GM19099 (cell line): ENCODE measurements at regions not wholly inside any gene's neighbourhood (a gene's known extent, or its start where the extent isn't known, plus 50 kb on each side); places are given as distances from the start of the nearest gene placed in this dataset.

Experiments used
- POLR2A ChIP-seq: IDR thresholded peaks from 3 replicates; pipeline ENCODE4 v1.6.1; 2011; ENCODE audit warnings: low read depth; ENCODE audit not compliant: insufficient read length; ENCODE audit errors: extremely low read depth

- no peak for TF ChIP-seq POLR2A
Observed at GRCh38 chr6:26260725-26261490, 104.1 kb upstream of the BTN3A2 start.

- no peak for TF ChIP-seq POLR2A
Observed at GRCh38 chr6:26264547-26264946, 100.5 kb upstream of the BTN3A2 start.

- TF ChIP-seq POLR2A, result no peak
Observed at GRCh38 chr6:26267083-26267589, 97.9 kb upstream of the BTN3A2 start.

GRCh38 chr6:26268659-26269402 lies 96.2 kb upstream of the BTN3A2 start:
- no peak for TF ChIP-seq POLR2A

GRCh38 chr6:26269531-26270485 lies 95.2 kb upstream of the BTN3A2 start:
- no peak for TF ChIP-seq POLR2A

DNA sequence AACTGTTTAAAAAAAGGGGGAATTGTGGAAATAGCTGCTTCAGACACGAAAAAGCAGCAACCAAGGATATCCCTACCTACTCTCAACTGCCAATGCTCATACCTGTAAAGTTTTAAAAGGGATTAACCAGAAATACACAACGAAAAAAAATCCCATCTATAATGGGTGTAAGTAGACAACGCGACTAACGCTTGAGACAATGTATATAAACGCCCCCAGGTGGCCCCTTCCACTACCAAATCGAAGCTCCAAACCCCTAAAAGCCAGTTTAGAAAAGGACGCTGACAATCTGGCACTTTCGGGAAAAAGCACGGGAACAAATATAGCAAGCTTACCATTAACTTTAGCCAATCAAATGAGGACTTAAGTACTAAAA lies 94.5 kb upstream of the BTN3A2 start:
- TF ChIP-seq POLR2A, result peak; percentile 69

DNA sequence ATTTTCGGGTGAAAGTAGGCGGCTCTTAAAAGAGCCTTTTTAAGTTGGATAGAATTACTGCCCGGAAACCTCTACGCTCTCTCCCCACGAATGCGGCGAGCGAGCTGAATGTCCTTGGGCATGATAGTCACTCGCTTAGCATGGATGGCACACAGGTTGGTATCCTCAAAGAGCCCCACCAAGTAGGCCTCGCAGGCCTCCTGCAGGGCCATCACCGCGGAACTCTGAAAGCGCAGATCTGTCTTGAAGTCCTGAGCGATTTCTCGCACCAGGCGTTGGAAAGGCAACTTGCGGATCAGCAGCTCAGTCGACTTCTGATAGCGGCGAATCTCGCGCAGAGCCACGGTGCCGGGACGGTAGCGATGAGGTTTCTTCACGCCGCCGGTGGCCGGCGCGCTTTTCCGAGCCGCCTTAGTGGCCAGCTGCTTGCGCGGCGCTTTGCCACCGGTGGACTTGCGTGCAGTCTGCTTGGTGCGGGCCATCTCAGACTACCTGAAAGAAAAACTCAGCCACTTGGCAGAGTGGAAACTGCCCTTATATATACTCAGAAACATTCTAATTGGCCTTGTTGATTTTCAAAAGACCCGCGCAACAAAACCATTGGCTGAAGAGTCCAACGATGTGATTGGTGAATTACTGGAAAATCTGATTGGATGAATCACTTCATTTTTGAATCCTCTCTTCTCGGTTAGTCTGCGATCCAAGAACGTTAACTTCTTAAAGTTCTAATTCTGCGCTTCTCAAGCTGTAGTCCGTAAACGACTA lies 93.9 kb upstream of the BTN3A2 start:
- peak; percentile 99 for TF ChIP-seq POLR2A

- no peak for TF ChIP-seq POLR2A
Observed at GRCh38 chr6:26271668-26272024, 93.4 kb upstream of the BTN3A2 start.

DNA sequence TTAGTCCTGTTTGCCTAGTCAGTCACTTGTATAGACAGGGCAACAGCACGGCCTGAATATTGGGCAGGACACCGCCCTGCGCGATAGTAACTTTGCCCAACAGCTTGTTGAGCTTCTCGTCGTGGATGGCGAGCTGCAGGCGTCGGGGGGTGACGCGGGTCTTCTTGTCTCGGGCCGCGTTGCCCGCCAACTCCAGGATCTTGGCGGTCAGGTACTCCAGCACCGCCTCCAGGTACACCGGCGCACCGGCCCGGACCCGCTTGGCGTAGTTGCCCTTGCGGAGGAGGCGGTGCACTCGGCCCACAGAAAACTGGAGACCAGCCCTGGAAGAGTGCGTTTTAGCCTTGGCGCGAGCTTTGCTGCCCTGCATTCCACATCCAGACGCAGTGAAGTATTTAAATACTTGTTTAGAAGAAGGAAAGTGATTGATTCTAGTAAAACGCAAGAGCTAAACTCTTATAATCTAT lies 92.8 kb upstream of the BTN3A2 start:
- TF ChIP-seq POLR2A, result no peak

- TF ChIP-seq POLR2A, result peak; percentile 50
Observed at GRCh38 chr6:26273673-26274588, 91.1 kb upstream of the BTN3A2 start.

DNA sequence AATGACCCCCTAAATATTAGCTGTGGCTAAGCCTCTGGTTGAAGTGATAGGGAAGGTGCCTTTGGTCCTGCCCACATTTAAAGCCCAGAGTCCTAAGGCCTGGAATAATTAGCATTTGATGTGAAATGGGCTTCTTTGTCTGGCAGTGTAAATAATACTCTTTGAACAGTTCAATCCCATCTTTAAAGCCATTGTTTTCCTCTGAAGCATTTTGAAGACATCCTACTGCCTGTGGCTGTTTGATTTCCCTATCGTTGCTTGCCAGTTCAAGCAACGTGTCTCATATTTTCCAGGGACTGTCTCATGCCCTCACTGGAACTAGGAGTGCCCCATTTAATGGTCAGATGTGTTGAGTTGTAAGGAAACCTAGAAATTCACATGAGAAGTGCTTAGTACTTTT lies 89.3 kb upstream of the BTN3A2 start:
- TF ChIP-seq POLR2A, result no peak

DNA sequence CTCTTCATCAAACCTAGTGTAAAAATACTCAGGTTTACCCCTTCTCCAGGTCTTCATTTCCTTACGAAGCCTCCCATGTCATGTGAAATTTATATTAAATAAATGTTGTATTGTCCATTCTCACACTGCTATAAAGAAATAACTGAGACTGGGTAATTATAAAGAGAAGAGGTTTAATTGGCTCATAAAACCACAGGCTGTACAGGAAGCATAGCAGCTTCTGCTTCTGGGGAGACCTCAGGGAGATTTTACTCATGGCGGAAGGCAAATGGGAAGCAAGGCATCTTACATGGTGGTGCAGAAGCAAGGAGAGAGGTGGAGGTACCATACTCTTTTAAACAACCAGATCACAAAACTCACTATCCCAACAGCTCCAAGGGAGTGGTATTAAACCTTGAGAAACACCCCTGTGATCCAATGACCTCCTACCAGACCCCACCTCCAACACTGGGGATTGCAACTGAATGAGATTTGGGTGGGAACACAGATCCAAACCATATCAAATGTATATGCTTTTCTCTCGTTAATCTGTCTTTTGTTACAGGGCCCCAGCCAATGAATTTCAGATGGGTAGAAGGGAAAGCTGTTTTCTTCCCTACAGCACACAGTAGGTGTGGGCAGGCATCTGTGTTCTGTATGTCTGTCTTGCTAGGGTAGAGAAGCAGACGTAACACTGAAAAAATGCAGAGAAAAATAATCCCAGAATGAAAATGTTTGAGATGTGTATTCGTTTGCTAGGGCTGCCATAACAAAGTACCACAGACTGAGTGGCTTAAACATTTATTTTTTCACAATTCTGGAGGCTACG lies 88.0 kb upstream of the BTN3A2 start:
- TF ChIP-seq POLR2A, result no peak
